ENCODE measurements at regions not wholly inside any gene's neighbourhood (a gene's known extent, or its start where the extent isn't known, plus 50 kb on each side); places are given as distances from the start of the nearest gene placed in this dataset.

DNA sequence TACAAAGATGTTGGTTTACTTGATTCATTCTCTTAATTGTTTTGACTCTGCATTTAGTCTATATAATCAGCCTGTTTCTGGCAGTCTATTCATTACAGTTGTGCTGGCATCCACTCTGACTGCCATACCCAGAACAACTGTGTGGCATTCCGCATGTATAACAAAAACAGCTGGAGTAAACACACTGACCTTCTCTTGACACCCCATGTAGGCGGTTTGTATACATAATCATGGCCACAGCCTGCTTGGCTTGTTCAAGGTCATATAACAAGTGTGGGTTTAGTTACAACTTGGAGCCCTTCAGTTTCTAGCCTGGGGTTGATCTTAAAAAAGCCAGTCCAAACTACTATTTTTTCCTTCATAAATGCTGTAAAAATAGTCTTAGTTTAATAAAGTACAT lies 70.9 kb downstream of the MBL2 start:
- Histone ChIP-seq H3K27me3 (ENCODE audit: insufficient read depth, low read depth, low read length) (no peaks in the 10 kb centered on the region), H3K36me3 (ENCODE audit: insufficient read depth, low read length) (no peaks in the 10 kb centered on the region), H3K9ac (ENCODE audit: low read length) (no peak overlapping the region), H3K27ac (ENCODE audit: low read length) (no peak overlapping the region), H3K4me2 (ENCODE audit: low read length) (no peak overlapping the region), H4K20me1 (ENCODE audit: insufficient read depth) (no peaks in the 10 kb centered on the region), H3K9me3 (ENCODE audit: low read length) (no peaks in the 10 kb centered on the region), H2AFZ (ENCODE audit: low read depth, low read length) (no peak overlapping the region), H3K4me3 (ENCODE audit: low read length) (no peak overlapping the region), H3K79me2 (replicated peaks; ENCODE audit: insufficient read depth, low read length) (no peaks in the 10 kb centered on the region), H3K9me2 (ENCODE audit: insufficient read depth, low read length) (no peaks in the 10 kb centered on the region), H3F3A (ENCODE audit: insufficient read depth, low read length, poor library complexity, severe bottlenecking) (no peaks in the 10 kb centered on the region)
- no peak for TF ChIP-seq MXI1 (conservative IDR thresholded peaks at IDR 0.05; ENCODE audit: poor library complexity, severe bottlenecking)
- no peak for TF ChIP-seq POLR2AphosphoS5 (IDR thresholded peaks at IDR 0.05)

DNA sequence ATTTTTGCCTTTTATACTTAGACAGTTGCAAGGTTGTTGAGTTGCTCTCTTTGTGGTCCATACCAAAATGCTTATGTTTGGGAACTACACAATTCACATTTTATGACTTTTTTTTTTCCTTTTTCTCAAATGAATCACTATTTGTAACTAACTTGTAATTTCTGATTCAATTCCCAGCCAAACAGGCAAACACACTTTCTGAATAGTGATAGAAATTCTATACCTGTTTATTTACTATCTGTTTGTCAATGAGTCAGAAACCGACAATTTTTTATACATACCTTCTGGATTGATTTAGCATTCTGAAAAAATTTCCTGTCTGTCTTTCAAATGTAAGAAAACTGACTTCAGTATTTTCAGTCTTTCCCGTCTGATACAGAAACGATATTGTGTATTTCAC lies 69.1 kb downstream of the MBL2 start:
- Histone ChIP-seq H3K79me2 (replicated peaks; ENCODE audit: insufficient read depth, low read length) (no peaks in the 10 kb centered on the region), H3K27me3 (ENCODE audit: insufficient read depth, low read depth, low read length) (no peaks in the 10 kb centered on the region), H2AFZ (ENCODE audit: low read depth, low read length) (no peak overlapping the region), H3K4me3 (ENCODE audit: low read length) (no peak overlapping the region), H3K9me2 (ENCODE audit: insufficient read depth, low read length) (no peaks in the 10 kb centered on the region), H3F3A (ENCODE audit: insufficient read depth, low read length, poor library complexity, severe bottlenecking) (no peaks in the 10 kb centered on the region), H3K4me2 (ENCODE audit: low read length) (no peak overlapping the region), H3K36me3 (ENCODE audit: insufficient read depth, low read length) (no peaks in the 10 kb centered on the region), H3K9ac (ENCODE audit: low read length) (no peak overlapping the region), H3K27ac (ENCODE audit: low read length) (no peak overlapping the region), H3K9me3 (ENCODE audit: low read length) (no peaks in the 10 kb centered on the region), H4K20me1 (ENCODE audit: insufficient read depth) (no peaks in the 10 kb centered on the region)
- TF ChIP-seq EP300 (conservative IDR thresholded peaks at IDR 0.05; ENCODE audit: poor library complexity, severe bottlenecking), result no peak
- TF ChIP-seq, protein P1, sequence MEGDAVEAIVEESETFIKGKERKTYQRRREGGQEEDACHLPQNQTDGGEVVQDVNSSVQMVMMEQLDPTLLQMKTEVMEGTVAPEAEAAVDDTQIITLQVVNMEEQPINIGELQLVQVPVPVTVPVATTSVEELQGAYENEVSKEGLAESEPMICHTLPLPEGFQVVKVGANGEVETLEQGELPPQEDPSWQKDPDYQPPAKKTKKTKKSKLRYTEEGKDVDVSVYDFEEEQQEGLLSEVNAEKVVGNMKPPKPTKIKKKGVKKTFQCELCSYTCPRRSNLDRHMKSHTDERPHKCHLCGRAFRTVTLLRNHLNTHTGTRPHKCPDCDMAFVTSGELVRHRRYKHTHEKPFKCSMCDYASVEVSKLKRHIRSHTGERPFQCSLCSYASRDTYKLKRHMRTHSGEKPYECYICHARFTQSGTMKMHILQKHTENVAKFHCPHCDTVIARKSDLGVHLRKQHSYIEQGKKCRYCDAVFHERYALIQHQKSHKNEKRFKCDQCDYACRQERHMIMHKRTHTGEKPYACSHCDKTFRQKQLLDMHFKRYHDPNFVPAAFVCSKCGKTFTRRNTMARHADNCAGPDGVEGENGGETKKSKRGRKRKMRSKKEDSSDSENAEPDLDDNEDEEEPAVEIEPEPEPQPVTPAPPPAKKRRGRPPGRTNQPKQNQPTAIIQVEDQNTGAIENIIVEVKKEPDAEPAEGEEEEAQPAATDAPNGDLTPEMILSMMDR (IDR thresholded peaks at IDR 0.05; ENCODE audit: poor library complexity, severe bottlenecking), result no peak

DNA sequence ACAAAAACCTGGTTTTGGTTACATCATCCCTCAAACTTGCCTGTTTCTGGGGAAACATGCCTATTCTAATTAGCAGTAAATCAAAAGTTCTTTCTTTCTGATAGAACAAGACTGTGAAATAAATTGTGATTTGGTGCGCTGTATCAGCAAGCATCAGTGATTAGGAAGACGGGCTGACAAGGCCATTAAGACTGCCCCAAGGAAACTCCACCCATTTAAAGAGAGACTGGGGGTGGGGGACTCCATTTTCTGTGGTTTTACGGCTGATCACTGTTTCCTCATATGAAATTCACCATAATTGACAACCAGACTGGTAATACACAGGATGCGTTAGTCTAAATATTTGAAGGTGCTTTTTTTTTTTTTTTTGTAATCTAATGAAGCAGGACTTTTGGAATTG lies 68.7 kb downstream of the MBL2 start:
- Histone ChIP-seq H2AFZ (ENCODE audit: low read depth, low read length) (no peak overlapping the region), H3K9ac (ENCODE audit: low read length) (no peak overlapping the region), H3K4me3 (ENCODE audit: low read length) (no peak overlapping the region), H3K27me3 (ENCODE audit: insufficient read depth, low read depth, low read length) (no peaks in the 10 kb centered on the region), H3K4me2 (ENCODE audit: low read length) (no peak overlapping the region), H3K27ac (ENCODE audit: low read length) (no peak overlapping the region), H3K79me2 (replicated peaks; ENCODE audit: insufficient read depth, low read length) (no peaks in the 10 kb centered on the region), H3F3A (ENCODE audit: insufficient read depth, low read length, poor library complexity, severe bottlenecking) (no peaks in the 10 kb centered on the region), H3K9me2 (ENCODE audit: insufficient read depth, low read length) (no peaks in the 10 kb centered on the region), H3K36me3 (ENCODE audit: insufficient read depth, low read length) (no peaks in the 10 kb centered on the region), H4K20me1 (ENCODE audit: insufficient read depth) (no peaks in the 10 kb centered on the region), H3K9me3 (ENCODE audit: low read length) (no peaks in the 10 kb centered on the region)
- TF ChIP-seq, protein P1 (IDR thresholded peaks at IDR 0.05; ENCODE audit: poor library complexity, severe bottlenecking), result no peak
- TF ChIP-seq, protein P2, sequence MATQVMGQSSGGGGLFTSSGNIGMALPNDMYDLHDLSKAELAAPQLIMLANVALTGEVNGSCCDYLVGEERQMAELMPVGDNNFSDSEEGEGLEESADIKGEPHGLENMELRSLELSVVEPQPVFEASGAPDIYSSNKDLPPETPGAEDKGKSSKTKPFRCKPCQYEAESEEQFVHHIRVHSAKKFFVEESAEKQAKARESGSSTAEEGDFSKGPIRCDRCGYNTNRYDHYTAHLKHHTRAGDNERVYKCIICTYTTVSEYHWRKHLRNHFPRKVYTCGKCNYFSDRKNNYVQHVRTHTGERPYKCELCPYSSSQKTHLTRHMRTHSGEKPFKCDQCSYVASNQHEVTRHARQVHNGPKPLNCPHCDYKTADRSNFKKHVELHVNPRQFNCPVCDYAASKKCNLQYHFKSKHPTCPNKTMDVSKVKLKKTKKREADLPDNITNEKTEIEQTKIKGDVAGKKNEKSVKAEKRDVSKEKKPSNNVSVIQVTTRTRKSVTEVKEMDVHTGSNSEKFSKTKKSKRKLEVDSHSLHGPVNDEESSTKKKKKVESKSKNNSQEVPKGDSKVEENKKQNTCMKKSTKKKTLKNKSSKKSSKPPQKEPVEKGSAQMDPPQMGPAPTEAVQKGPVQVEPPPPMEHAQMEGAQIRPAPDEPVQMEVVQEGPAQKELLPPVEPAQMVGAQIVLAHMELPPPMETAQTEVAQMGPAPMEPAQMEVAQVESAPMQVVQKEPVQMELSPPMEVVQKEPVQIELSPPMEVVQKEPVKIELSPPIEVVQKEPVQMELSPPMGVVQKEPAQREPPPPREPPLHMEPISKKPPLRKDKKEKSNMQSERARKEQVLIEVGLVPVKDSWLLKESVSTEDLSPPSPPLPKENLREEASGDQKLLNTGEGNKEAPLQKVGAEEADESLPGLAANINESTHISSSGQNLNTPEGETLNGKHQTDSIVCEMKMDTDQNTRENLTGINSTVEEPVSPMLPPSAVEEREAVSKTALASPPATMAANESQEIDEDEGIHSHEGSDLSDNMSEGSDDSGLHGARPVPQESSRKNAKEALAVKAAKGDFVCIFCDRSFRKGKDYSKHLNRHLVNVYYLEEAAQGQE (IDR thresholded peaks at IDR 0.05; ENCODE audit: borderline replicate concordance), result no peak
- TF ChIP-seq EP300 (conservative IDR thresholded peaks at IDR 0.05; ENCODE audit: poor library complexity, severe bottlenecking) (no peak), TAF1 (IDR thresholded peaks at IDR 0.05; ENCODE audit: low read depth) (no peak), RAD21 (conservative IDR thresholded peaks at IDR 0.05) (no peak), MXI1 (conservative IDR thresholded peaks at IDR 0.05; ENCODE audit: poor library complexity, severe bottlenecking) (no peak), POLR2AphosphoS5 (IDR thresholded peaks at IDR 0.05) (no peak), EZH2 (IDR thresholded peaks at IDR 0.05; ENCODE audit: borderline replicate concordance, insufficient read depth, low read length, poor library complexity, severe bottlenecking) (no peak), SMC3 (conservative IDR thresholded peaks at IDR 0.05; ENCODE audit: poor library complexity) (no peak)

All from neural cell (in vitro differentiated cells).